Astrocyte of the spinal cord (primary cell): ENCODE measurements at regions not wholly inside any gene's neighbourhood (a gene's known extent, or its start where the extent isn't known, plus 50 kb on each side); places are given as distances from the start of the nearest gene placed in this dataset.

Source experiments
- DNase-seq: peaks from one replicate; pipeline ENCODE4 v3.0.0; 2011; ENCODE audit warnings: low read depth, low spot score
- H3K4me3 ChIP-seq: 2 replicates; pipeline ENCODE4 v1.5.1; 2011; ENCODE audit warnings: low read depth, mild to moderate bottlenecking, low read length, moderate library complexity
- in situ Hi-C: cut with HindIII; loops from 2 replicates; pipeline ENCODE4 v1.10.0; 2017; ENCODE audit warnings: low sequenced_read_pairs
- TF ChIP-seq, protein P1 (sequence below): IDR thresholded peaks from 2 replicates; pipeline ENCODE4 v1.5.1; 2012; ENCODE audit warnings: low read depth, mild to moderate bottlenecking, low read length, inconsistent platforms

DNA sequence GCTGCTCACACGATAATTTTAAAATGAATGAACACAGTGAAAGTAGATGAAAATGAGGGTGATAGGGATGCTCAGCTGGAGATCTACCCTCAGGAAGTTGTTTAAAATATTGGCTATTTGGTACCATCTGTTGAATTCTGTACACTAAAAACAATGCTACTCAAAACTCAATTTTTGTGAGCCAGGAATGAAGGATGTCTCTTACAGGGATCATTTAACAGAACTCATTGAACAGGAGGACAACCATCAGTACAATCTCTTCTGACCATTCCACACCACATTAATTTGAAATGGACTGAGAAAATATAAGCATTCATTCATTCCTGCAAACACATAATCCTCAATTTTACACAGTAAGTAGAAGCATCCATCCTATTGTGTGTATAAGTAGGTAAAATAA, 1355.1 kb upstream of the CRIM1 start:
- TF ChIP-seq, protein P1, sequence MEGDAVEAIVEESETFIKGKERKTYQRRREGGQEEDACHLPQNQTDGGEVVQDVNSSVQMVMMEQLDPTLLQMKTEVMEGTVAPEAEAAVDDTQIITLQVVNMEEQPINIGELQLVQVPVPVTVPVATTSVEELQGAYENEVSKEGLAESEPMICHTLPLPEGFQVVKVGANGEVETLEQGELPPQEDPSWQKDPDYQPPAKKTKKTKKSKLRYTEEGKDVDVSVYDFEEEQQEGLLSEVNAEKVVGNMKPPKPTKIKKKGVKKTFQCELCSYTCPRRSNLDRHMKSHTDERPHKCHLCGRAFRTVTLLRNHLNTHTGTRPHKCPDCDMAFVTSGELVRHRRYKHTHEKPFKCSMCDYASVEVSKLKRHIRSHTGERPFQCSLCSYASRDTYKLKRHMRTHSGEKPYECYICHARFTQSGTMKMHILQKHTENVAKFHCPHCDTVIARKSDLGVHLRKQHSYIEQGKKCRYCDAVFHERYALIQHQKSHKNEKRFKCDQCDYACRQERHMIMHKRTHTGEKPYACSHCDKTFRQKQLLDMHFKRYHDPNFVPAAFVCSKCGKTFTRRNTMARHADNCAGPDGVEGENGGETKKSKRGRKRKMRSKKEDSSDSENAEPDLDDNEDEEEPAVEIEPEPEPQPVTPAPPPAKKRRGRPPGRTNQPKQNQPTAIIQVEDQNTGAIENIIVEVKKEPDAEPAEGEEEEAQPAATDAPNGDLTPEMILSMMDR: no peak

DNA sequence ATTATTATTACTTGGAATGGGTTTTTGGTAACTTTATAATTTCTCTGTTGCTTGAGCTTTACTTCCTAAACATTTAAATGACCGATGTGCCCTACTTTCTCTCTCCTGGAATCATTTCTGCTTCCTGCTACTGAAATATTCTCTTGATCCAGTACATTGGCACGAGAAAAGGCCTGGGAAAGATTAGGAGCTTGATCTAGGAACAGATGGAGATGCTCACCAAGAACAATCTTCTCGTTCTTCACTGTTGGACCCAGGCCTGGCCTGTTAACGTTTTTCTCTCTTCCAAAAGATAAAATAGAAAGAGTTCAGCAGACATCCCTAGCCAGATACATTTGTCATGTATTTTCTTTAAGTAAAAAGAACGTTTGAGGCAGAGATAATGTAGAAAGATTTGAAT, 1356.8 kb upstream of the CRIM1 start:
- DNase-seq: no peak
- no peak overlapping the region for H3K4me3 ChIP-seq
- TF ChIP-seq, protein P1: no peak
- in situ Hi-C loops: no loop called here

More for the DNA sequence above, 1355.1 kb upstream of the CRIM1 start:
- DNase-seq: no peak
- no peak overlapping the region for H3K4me3 ChIP-seq
- in situ Hi-C loops: no loop called here

DNA sequence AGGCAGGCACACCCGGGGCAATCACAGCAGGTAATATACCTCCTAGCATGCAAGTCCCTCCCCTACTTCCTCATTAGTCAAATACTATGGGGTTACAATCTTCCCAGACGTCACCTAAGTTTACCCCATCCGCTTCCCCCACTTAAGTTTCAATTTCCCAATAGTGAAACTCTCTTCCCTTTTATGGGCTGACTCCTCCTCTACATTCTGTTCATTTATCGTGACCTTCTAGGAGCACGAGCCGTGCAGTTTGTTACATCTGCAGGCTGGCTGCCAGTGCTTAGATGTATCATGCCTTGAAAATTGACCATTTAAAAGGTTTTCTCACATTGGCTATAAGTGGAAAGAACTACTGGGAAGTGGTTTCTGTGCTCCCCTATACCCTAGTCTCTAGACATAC, 1357.8 kb upstream of the CRIM1 start:
- no peak for DNase-seq
- TF ChIP-seq, protein P1: no peak
- no peak overlapping the region for H3K4me3 ChIP-seq
- in situ Hi-C loops: no loop called here

DNA sequence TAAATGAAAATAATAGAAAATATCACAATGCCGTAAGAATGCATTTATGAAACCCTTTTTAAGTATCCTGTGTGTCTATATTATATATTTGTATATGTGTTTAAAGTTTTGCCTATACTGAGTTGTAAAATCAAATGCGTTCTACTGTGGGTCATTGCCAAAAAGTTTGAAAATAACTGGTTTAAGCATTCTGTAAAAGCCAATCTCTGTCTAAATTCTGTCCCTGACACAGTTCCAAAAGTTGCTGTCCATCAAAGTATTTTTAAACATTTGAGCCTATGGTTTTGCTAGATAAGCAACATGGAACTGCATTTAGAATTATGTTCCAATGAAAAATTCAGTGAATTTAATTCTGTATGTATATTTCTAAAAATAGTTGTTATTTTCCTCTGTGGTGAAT, 1360.4 kb upstream of the CRIM1 start:
- in situ Hi-C loops: no loop called here
- no peak for DNase-seq
- no peak overlapping the region for H3K4me3 ChIP-seq
- TF ChIP-seq, protein P1: no peak

DNA sequence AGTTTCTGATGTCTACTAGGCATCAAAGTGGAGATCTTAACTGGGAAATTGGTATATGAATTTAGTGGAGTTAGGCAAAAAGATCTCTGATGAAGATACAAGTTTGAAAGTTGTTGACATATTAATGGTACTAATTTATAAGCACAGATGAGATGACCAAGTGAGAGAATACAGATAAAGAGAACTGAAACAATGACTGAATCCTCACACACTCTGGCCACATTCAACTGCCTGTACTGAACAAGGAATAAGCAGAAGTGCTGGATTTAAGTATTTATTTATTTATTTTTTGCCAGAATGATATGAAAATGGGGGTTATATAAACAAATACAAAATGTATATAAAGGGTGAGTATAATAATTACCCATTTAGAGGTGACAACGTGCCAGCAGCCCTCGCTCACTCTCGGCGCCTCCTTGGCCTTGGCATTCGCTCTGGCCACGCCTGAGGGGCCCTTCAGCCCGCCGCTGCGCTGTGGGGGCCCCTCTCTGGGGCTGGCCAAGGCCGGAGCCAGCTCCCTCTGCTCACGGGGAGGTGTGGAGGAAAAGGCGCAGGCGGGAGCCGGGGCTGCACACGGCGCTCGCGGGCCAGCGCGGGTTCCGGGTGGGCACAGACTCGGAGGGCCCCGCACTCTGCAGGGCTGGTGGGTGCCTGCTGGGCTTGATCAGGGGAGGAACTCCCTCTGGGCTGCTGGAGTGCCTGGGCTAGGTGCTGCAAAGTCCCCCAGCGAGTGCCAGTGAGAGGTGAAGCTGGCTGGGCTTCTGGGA, 1363.9 kb upstream of the CRIM1 start:
- H3K4me3 ChIP-seq: no peak overlapping the region
- in situ Hi-C loops: no loop called here
- no peak for DNase-seq
- TF ChIP-seq, protein P1: no peak

DNA sequence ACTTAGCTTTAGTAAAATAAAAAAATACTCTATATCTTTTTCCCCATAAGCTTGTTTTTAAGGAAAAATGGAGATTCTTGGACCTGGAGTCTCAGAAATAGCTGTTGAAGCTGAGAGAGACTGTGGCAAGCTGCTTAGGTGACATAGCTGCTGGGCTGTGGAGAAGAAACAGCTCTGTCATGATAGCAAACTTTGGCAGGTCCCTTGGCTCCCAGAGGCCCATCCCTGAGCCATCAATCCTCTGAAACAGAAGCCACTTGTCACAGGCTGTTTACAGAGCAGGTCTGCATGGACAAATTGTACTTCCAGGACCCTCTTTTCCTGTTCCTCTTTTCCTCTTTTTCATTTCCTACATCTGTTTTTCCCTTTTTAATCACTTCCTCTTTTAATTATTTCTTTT, 1370.1 kb upstream of the CRIM1 start:
- no peak for DNase-seq
- no peak overlapping the region for H3K4me3 ChIP-seq
- TF ChIP-seq, protein P1: no peak
- in situ Hi-C loops: no loop called here
